ENCODE measurements at regions not wholly inside any gene's neighbourhood (a gene's known extent, or its start where the extent isn't known, plus 50 kb on each side); places are given as distances from the start of the nearest gene placed in this dataset.

- intact Hi-C loops (cut with micrococcal nuclease) = no loop called here
- DNase-seq (no peak), ATAC-seq (no peak)
Observed at GRCh38 chr3:117400303-117400702, 690.7 kb downstream of the TUSC7 start.

- intact Hi-C loops (cut with micrococcal nuclease) = no loop called here
- DNase-seq (no peak), ATAC-seq (no peak)
Observed at GRCh38 chr3:117404141-117404540, 694.6 kb downstream of the TUSC7 start.

- no peak for ATAC-seq
- intact Hi-C loops (cut with micrococcal nuclease) = no loop called here
- no peak for DNase-seq
Observed at GRCh38 chr3:117404730-117405129, 695.2 kb downstream of the TUSC7 start.

- no peak for DNase-seq
- intact Hi-C loops (cut with micrococcal nuclease) = no loop called here
- no peak for ATAC-seq
Observed at GRCh38 chr3:117405359-117405758, 695.8 kb downstream of the TUSC7 start.

GRCh38 chr3:117407317-117407716 lies 697.7 kb downstream of the TUSC7 start:
- DNase-seq (no peak), ATAC-seq (no peak)
- intact Hi-C loops (cut with micrococcal nuclease) = no loop called here

GRCh38 chr3:117408811-117409210 lies 699.2 kb downstream of the TUSC7 start:
- intact Hi-C loops (cut with micrococcal nuclease) = no loop called here
- ATAC-seq (no peak), DNase-seq (no peak)

GRCh38 chr3:117409256-117409655 lies 699.7 kb downstream of the TUSC7 start:
- ATAC-seq = no peak
- intact Hi-C loops (cut with micrococcal nuclease) = no loop called here

GRCh38 chr3:117409701-117410459 lies 700.3 kb downstream of the TUSC7 start:
- DNase-seq = no peak
- ATAC-seq = no peak
- intact Hi-C loops (cut with micrococcal nuclease) = no loop called here

More at GRCh38 chr3:117409256-117409655, 699.7 kb downstream of the TUSC7 start:
- DNase-seq = no peak

- DNase-seq = no peak
- intact Hi-C loops (cut with micrococcal nuclease) = no loop called here
- ATAC-seq = no peak
Observed at GRCh38 chr3:117411971-117412370, 702.4 kb downstream of the TUSC7 start.

GRCh38 chr3:117417411-117417810 lies 707.8 kb downstream of the TUSC7 start:
- no peak for ATAC-seq
- intact Hi-C loops (cut with micrococcal nuclease) = no loop called here
- no peak for DNase-seq

GRCh38 chr3:117427081-117427480 lies 717.5 kb downstream of the TUSC7 start:
- DNase-seq (no peak), ATAC-seq (no peak)
- intact Hi-C loops (cut with micrococcal nuclease) = no loop called here

- intact Hi-C loops (cut with micrococcal nuclease) = no loop called here
- ATAC-seq (no peak), DNase-seq (no peak)
Observed at GRCh38 chr3:117433427-117433826, 723.8 kb downstream of the TUSC7 start.

- intact Hi-C loops (cut with micrococcal nuclease) = no loop called here
Observed at GRCh38 chr3:117434661-117435412, 725.3 kb downstream of the TUSC7 start.

GRCh38 chr3:117435506-117435905 lies 725.9 kb downstream of the TUSC7 start:
- DNase-seq (no peak), ATAC-seq (no peak)
- intact Hi-C loops (cut with micrococcal nuclease) = no loop called here

More at GRCh38 chr3:117434661-117435412, 725.3 kb downstream of the TUSC7 start:
- no peak for DNase-seq
- ATAC-seq = no peak

GRCh38 chr3:117439812-117440211 lies 730.2 kb downstream of the TUSC7 start:
- ATAC-seq (no peak), DNase-seq (no peak)
- intact Hi-C loops (cut with micrococcal nuclease) = no loop called here

GRCh38 chr3:117441851-117442250 lies 732.3 kb downstream of the TUSC7 start:
- DNase-seq (no peak), ATAC-seq (no peak)
- intact Hi-C loops (cut with micrococcal nuclease) = no loop called here

- DNase-seq = no peak
- no peak for ATAC-seq
- intact Hi-C loops (cut with micrococcal nuclease) = no loop called here
Observed at GRCh38 chr3:117442566-117442965, 733.0 kb downstream of the TUSC7 start.

GRCh38 chr3:117443014-117443413 lies 733.4 kb downstream of the TUSC7 start:
- DNase-seq = no peak
- intact Hi-C loops (cut with micrococcal nuclease) = no loop called here
- ATAC-seq = no peak

- ATAC-seq = no peak
- intact Hi-C loops (cut with micrococcal nuclease) = no loop called here
- DNase-seq = no peak
Observed at GRCh38 chr3:117444175-117444574, 734.6 kb downstream of the TUSC7 start.

- DNase-seq = no peak
- intact Hi-C loops (cut with micrococcal nuclease) = no loop called here
- no peak for ATAC-seq
Observed at GRCh38 chr3:117447419-117447818, 737.8 kb downstream of the TUSC7 start.

- DNase-seq = no peak
- ATAC-seq = no peak
- intact Hi-C loops (cut with micrococcal nuclease) = no loop called here
Observed at GRCh38 chr3:117450026-117450425, 740.4 kb downstream of the TUSC7 start.

All from left ventricle myocardium superior (tissue), 1 donor.